Brain microvascular endothelial cell (primary cell): ENCODE measurements at regions not wholly inside any gene's neighbourhood (a gene's known extent, or its start where the extent isn't known, plus 50 kb on each side); places are given as distances from the start of the nearest gene placed in this dataset.
A peak's percentile ranks its signal among the peaks of the same experiment; 100 is the strongest.

Experiments
- DNase-seq: peaks from one replicate; pipeline ENCODE4 v3.0.0-alpha.2; 2020
- H3K27ac ChIP-seq: fragments of 250-450 bp; sonication (Bioruptor Pico); 2 replicates; pipeline ENCODE4 v1.5.1; 2020; ENCODE audit warnings: mild to moderate bottlenecking, moderate library complexity
- H3K27me3 ChIP-seq: fragments of 250-450 bp; sonication (Bioruptor Pico); replicated peaks from 2 replicates; pipeline ENCODE4 v1.5.1; 2020; ENCODE audit warnings: mild to moderate bottlenecking
- H3K36me3 ChIP-seq: fragments of 250-450 bp; sonication (Bioruptor Pico); replicated peaks from 2 replicates; pipeline ENCODE4 v1.5.1; 2020; ENCODE audit warnings: mild to moderate bottlenecking
- H3K4me3 ChIP-seq: 2 replicates; pipeline ENCODE4 v1.5.1; 2011; ENCODE audit warnings: low read depth, mild to moderate bottlenecking, control low read depth, low read length, moderate library complexity
- CTCF ChIP-seq: IDR thresholded peaks from 2 replicates; pipeline ENCODE4 v1.5.1; 2011; ENCODE audit warnings: low read depth, mild to moderate bottlenecking, moderate library complexity, low read length, control low read depth, inconsistent platforms; ENCODE audit errors: missing control alignments
- in situ Hi-C: cut with HindIII; loops from 2 replicates; pipeline ENCODE4 v1.10.0; 2017; ENCODE audit warnings: low sequenced_read_pairs, low pct_ligation_motif_present

GRCh38 chr18:77761332-77761731, 511.7 kb downstream of the GALR1 start:
- H3K27ac ChIP-seq, result no peak overlapping the region
- TF ChIP-seq CTCF, result no peak
- no peak overlapping the region for H3K4me3 ChIP-seq
- in situ Hi-C loops, result no loop called here
- no peaks in the 10 kb centered on the region for H3K27me3 ChIP-seq
- no peak for DNase-seq
- H3K36me3 ChIP-seq, result no peaks in the 10 kb centered on the region

GRCh38 chr18:77762014-77762413, 512.4 kb downstream of the GALR1 start:
- Histone ChIP-seq H3K27me3 (no peaks in the 10 kb centered on the region), H3K36me3 (no peaks in the 10 kb centered on the region), H3K27ac (no peak overlapping the region), H3K4me3 (no peak overlapping the region)
- no peak for DNase-seq
- no peak for TF ChIP-seq CTCF
- in situ Hi-C loops, result no loop called here

- H3K27ac ChIP-seq, result no peak overlapping the region
- no peak overlapping the region for H3K4me3 ChIP-seq
- no peaks in the 10 kb centered on the region for H3K36me3 ChIP-seq
- no peak for TF ChIP-seq CTCF
- no peaks in the 10 kb centered on the region for H3K27me3 ChIP-seq
- no peak for DNase-seq
- in situ Hi-C loops, result no loop called here
Observed at GRCh38 chr18:77762642-77763041, 513.0 kb downstream of the GALR1 start.

GRCh38 chr18:77763530-77764145, 514.0 kb downstream of the GALR1 start:
- no peak for TF ChIP-seq CTCF
- no peak overlapping the region for H3K4me3 ChIP-seq
- no peaks in the 10 kb centered on the region for H3K36me3 ChIP-seq
- no peak for DNase-seq
- H3K27ac ChIP-seq, result no peak overlapping the region
- no peaks in the 10 kb centered on the region for H3K27me3 ChIP-seq
- in situ Hi-C loops, result no loop called here

- Histone ChIP-seq H3K4me3 (no peak overlapping the region), H3K36me3 (no peaks in the 10 kb centered on the region), H3K27me3 (no peaks in the 10 kb centered on the region), H3K27ac (no peak overlapping the region)
- no peak for TF ChIP-seq CTCF
- peak; percentile 2 for DNase-seq
- in situ Hi-C loops, result no loop called here
Observed at GRCh38 chr18:77765468-77765867, 515.8 kb downstream of the GALR1 start.

- H3K27ac ChIP-seq, result no peak overlapping the region
- H3K27me3 ChIP-seq, result no peaks in the 10 kb centered on the region
- no peak overlapping the region for H3K4me3 ChIP-seq
- no peaks in the 10 kb centered on the region for H3K36me3 ChIP-seq
- DNase-seq, result no peak
- in situ Hi-C loops, result no loop called here
- TF ChIP-seq CTCF, result no peak
Observed at GRCh38 chr18:77766421-77766820, 516.8 kb downstream of the GALR1 start.
